Astrocyte (in vitro differentiated cells and primary cell): ENCODE measurements at regions not wholly inside any gene's neighbourhood (a gene's known extent, or its start where the extent isn't known, plus 50 kb on each side); places are given as distances from the start of the nearest gene placed in this dataset.

Experiments used
- EZH2 ChIP-seq: IDR thresholded peaks from 2 replicates; pipeline ENCODE4 v1.6.1; 2012; ENCODE audit warnings: mild to moderate bottlenecking, low read length, inconsistent platforms; ENCODE audit not compliant: insufficient read depth
- TF ChIP-seq, protein P1 (sequence below): IDR thresholded peaks from 2 replicates; pipeline ENCODE4 v1.5.1; 2011; ENCODE audit warnings: low read depth, mild to moderate bottlenecking, inconsistent platforms, low read length, moderate library complexity; ENCODE audit not compliant: insufficient read depth

- TF ChIP-seq, protein P1, sequence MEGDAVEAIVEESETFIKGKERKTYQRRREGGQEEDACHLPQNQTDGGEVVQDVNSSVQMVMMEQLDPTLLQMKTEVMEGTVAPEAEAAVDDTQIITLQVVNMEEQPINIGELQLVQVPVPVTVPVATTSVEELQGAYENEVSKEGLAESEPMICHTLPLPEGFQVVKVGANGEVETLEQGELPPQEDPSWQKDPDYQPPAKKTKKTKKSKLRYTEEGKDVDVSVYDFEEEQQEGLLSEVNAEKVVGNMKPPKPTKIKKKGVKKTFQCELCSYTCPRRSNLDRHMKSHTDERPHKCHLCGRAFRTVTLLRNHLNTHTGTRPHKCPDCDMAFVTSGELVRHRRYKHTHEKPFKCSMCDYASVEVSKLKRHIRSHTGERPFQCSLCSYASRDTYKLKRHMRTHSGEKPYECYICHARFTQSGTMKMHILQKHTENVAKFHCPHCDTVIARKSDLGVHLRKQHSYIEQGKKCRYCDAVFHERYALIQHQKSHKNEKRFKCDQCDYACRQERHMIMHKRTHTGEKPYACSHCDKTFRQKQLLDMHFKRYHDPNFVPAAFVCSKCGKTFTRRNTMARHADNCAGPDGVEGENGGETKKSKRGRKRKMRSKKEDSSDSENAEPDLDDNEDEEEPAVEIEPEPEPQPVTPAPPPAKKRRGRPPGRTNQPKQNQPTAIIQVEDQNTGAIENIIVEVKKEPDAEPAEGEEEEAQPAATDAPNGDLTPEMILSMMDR, result no peak
- TF ChIP-seq EZH2, result no peak
Observed at GRCh38 chr3:153379516-153379915, 217.5 kb downstream of the RAP2B start.
